Embryonic facial prominence (tissue), 1 donor: ENCODE measurements at regions not wholly inside any gene's neighbourhood (a gene's known extent, or its start where the extent isn't known, plus 50 kb on each side); places are given as distances from the start of the nearest gene placed in this dataset.
"Not testable (repeated sequence)": the region's sequence is repeated elsewhere in the genome, so short reads cannot be mapped to it uniquely, and the experiment has no call there.

Source experiments
- DNase-seq: peaks from one replicate; pipeline ENCODE4 v3.0.0-alpha.2; 2016; ENCODE audit errors: extremely low spot score

DNA sequence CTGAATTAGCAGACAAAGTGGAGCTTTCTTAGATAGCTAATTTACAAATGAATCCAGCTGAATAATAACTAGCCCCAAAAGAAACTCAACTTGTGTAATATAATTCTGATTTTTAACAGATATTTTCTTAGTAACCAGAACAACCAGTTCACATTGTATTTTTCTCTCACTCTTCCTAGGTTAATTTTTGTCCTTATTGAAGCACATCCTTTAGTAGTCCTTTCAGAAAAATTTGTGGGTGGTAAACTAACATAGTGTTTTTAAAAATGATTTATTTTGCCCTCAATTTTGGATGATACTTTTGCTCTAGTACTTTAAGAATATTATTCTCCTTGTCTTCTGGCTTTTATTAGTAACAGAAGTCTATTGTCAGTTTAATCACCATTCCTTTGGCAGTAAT is 190.6 kb upstream of the SLC39A10 start:
- DNase-seq: no peak

DNA sequence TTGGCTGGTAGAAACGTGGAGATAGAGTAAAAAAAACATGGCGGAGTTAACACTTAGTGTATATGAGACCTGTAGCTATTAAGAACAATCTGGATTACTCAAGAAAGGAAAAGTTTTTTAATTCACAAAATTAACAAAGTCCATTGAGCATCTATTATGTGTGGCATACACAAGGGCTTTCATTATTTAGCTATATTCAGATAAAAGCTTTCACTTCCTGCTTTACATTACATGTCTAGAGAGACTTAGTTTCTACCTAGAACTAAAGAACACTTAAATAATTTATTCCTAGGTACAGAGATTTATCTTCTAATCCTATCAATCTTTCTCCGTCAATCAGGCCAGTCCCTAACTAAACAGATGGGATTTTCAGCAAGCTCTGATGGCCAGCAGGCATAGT is 196.0 kb upstream of the SLC39A10 start:
- no peak for DNase-seq

GRCh38 chr2:195458936-195459335 is 198.1 kb upstream of the SLC39A10 start:
- DNase-seq: no peak

DNA sequence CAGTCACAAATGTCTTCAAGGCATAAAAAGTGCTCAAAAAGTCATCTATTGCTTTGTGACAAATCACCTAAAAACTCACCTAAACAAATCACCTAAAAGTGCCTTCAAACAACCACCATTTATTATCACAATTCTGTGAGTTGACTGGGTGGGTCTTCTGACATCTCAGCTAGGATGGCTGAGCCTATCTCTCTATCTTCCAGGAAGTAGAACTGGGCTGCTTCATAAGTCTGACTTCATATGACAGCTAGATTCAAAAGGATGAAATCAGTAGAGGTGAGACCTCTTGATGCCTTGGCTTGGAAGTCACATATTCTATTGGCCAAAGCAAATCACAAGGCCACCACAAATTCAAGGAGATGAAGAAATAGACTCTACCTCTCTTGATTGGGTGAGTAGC is 199.2 kb upstream of the SLC39A10 start:
- no peak for DNase-seq

DNA sequence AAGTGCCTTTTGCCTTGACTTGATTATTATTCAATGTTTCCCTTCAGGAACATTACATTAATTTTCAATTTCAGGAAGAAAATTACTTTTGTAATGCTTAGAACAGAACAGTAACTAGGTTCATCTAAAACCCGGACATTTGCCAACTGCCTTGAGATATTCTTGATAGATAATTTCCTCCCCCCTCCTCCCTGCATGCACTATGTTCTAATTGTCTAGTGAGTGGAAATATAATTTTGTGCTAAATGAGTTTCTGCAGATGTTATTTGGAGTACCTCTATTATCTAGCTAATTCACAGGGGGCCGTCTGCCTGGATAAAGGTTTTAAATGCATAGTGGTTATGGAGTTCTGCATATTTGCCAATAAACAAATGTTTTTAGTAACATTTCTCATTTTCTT is 200.3 kb upstream of the SLC39A10 start:
- DNase-seq: no peak

GRCh38 chr2:195451160-195451559 is 205.9 kb upstream of the SLC39A10 start:
- no peak for DNase-seq

- no peak for DNase-seq
Measured at GRCh38 chr2:195450552-195451113, 206.4 kb upstream of the SLC39A10 start.

GRCh38 chr2:195447323-195447975 is 209.6 kb upstream of the SLC39A10 start:
- DNase-seq: no peak

- DNase-seq: no peak
Measured at GRCh38 chr2:195445639-195446038, 211.4 kb upstream of the SLC39A10 start.

DNA sequence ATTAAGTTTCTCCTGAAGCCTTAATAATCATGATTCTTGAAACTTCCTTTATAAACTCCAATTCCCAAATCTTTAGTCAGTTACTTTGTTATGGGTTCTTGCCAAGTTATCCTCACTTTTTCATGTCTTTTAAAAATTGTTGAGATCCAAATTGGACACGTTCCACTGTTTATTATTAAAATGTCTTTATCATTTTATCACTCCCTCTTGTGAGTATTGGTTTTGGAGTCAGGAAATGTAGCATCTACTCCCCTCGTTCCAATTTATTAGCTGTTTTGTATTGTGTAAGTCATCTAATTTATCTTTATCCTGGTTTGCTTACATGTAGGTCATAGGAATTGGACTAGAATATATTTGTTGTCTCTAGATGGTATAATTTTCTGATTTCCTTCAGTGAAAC is 213.1 kb upstream of the SLC39A10 start:
- no peak for DNase-seq

DNA sequence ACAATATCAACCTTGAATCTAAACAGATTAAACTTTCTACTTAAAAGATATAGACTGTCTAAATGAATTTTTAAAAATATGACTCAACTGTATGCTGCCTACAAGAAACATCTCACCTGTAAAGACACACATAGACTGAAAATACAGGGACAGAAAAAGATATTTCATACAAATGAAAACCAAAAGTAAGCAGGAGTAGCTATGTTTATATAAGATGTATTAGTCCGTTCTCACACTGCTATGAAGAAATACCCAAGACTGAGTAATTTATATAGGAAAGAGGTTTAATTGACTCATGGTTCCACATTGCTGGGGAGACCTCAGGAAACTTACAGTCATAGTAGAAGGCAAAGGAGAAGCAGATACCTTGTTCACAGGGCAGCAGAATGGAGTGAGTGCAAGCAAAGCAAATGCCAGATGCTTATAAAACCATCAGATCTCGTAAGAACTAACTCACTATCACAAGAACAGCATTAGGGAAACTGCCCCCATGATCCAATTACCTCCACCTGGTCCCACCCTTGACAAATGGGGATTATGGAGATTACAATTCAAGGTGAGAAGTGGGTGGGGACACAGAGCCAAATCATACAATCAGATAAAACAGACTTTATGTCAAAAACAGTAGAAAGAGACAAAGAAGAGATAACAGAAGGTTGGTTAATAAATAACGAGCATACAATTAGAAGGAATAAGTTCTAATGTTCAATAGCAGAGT is 214.4 kb upstream of the SLC39A10 start:
- DNase-seq: no peak

DNA sequence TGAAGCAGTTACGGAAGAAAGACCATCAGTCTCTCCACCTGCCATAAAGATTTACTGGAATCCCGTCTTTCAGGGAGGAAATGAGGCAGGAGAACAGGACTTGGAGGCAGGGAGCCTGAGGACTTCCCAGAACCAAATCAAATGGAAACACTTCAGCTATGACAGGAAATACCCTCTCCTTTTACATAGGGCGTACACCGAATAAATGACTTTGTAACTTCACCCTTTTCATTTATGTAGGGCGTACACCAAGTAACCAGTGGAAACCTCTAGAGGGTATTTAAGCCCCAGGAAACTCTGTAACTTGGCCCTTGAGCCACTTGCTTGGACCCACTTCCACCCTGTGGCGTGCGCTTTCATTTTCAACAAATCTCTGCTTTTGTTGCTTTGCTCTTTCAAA is 218.3 kb upstream of the SLC39A10 start:
- DNase-seq: no peak

GRCh38 chr2:195437521-195437920 is 219.5 kb upstream of the SLC39A10 start:
- no peak for DNase-seq

GRCh38 chr2:195434346-195434745 is 222.7 kb upstream of the SLC39A10 start:
- DNase-seq: no peak

- DNase-seq: not testable (repeated sequence)
Measured at GRCh38 chr2:195433729-195434128, 223.3 kb upstream of the SLC39A10 start.

GRCh38 chr2:195428673-195429072 is 228.4 kb upstream of the SLC39A10 start:
- DNase-seq: no peak

DNA sequence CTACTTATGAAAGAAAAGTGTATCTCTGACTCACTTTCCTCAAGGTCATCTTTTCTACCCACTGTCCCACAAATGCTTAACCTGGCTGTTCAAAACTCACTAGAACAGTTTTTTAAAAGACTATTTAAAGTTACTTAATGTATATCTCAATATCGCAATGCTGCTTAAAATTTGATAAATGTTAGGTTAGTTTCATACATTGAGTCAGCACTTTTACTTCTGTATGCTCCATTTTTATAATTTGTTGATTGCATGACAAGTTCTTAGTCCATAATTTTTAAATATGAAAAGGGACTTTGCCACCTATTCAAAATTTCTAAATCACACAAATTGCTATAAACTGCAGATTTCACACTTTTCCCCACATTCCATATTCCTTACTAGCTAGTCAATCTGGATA is 231.7 kb upstream of the SLC39A10 start:
- DNase-seq: no peak

DNA sequence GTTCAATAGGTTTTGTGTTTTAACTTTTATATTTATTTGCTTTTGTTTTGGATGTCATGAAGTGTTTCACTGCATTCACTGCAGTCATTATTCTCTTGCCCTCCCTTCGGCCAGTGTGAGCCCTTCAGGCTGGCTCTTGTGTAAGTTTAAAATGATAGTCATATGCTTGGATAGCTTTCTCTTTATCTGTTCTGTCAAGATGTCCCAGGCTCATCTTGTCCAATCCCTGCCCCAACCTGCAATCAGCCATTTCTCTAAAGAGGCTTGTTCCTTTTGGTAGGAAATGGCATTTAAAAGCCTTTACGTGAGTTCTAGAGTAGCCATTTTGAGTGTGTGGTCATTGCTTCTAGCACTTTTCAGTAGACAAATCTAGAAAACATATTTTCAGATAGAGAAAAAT is 238.0 kb upstream of the SLC39A10 start:
- no peak for DNase-seq

DNA sequence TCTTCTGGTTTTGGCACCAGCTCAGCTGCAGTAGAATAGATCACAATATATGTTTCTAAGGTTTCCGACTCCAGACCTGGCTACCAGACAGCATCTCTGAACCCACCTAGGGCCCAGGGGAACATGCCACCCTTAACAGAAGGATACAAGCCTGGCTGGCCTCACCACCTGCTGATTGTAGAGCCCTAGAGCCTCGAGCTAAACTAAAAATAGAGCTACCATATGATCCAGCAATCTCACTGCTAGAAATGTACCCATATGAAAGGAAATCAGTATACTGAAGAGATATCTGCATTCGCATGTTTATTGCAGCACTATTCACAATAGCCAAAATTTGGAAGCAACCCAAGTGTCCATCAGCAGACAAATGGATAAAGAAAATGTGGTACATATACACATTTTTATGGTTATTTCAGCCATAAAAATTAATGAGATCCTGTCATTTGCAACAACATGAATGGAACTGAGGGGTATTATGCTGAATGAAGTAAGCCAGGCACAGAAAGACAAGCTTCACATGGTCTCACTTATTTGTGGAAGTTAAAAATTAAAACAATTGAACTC is 242.4 kb upstream of the SLC39A10 start:
- DNase-seq: no peak

- DNase-seq: no peak
Measured at GRCh38 chr2:195413944-195414343, 243.1 kb upstream of the SLC39A10 start.

- no peak for DNase-seq
Measured at GRCh38 chr2:195413422-195413821, 243.6 kb upstream of the SLC39A10 start.

GRCh38 chr2:195411219-195411687 is 245.8 kb upstream of the SLC39A10 start:
- DNase-seq: no peak
